ENCODE measurements at regions not wholly inside any gene's neighbourhood (a gene's known extent, or its start where the extent isn't known, plus 50 kb on each side); places are given as distances from the start of the nearest gene placed in this dataset.
"Not testable (repeated sequence)": the region's sequence is repeated elsewhere in the genome, so short reads cannot be mapped to it uniquely, and the experiment has no call there.

DNA sequence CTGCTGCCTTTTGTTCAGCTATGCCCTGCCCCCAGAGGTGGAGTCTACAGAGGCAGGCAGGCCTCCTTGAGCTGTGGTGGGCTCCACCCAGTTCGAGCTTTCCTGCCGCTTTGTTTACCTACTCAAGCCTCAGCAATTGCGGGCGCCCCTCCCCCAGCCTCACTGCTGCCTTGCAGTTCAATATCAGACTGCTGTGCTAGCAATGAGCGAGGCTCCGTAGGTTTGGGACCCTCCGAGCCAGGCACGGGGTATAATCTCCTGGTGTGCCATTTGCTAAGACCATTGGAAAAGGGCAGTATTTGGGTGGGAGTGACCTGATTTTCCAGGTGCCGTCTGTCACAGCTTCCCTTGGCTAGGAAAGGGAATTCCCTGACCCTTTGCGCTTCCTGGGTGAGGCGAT lies 51.9 kb downstream of the DIPK2A start:
- 94 to 96% methylated on average over 7 to 11 of the region's 11 CpGs for WGBS, 2 donors
- H3K27ac ChIP-seq; H3K4me1 ChIP-seq; H3K9me3 ChIP-seq; H3K4me3 ChIP-seq; intact Hi-C loops (cut with DNase I; ENCODE audit: low total_unique reads); DNase-seq; H3K36me3 ChIP-seq (ENCODE audit: low read depth, missing control alignments); H3K27me3 ChIP-seq: not testable (repeated sequence)

DNA sequence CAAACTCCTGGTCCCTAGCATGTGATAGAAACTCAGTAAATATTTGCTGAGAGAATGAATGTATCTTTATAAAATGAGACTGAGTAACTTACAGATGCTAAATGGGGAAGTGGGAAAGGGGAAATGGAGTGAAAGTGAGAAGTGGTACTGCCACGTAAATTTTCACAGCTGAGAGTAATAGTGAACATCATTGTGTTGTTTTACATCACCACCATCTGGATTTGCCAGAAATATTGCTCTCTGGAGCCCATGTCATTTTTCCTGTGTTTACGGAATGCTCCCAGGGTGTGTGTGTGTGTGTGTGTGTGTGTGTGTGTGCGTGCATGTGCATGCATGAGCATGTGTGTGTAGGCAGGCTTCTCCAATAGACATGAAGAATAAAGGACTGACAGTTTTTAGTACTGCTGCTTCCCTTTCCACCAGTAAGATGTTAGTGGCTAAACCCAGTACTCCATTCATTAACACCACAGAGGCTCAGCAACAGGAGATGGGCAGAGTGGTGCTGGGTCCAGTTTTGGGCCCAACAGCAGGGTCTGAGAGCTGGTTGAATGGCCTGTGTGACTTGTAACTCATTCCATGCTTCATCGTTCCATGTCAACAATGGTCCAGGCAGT lies 57.3 kb downstream of the DIPK2A start:
- no peak for TF ChIP-seq POLR2A (IDR thresholded peaks at IDR 0.05)
- TF ChIP-seq, protein P1, sequence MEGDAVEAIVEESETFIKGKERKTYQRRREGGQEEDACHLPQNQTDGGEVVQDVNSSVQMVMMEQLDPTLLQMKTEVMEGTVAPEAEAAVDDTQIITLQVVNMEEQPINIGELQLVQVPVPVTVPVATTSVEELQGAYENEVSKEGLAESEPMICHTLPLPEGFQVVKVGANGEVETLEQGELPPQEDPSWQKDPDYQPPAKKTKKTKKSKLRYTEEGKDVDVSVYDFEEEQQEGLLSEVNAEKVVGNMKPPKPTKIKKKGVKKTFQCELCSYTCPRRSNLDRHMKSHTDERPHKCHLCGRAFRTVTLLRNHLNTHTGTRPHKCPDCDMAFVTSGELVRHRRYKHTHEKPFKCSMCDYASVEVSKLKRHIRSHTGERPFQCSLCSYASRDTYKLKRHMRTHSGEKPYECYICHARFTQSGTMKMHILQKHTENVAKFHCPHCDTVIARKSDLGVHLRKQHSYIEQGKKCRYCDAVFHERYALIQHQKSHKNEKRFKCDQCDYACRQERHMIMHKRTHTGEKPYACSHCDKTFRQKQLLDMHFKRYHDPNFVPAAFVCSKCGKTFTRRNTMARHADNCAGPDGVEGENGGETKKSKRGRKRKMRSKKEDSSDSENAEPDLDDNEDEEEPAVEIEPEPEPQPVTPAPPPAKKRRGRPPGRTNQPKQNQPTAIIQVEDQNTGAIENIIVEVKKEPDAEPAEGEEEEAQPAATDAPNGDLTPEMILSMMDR (IDR thresholded peaks at IDR 0.05): no peak
- intact Hi-C loops (cut with DNase I; ENCODE audit: low total_unique reads): no loop called here
- Histone ChIP-seq H3K36me3 (ENCODE audit: low read depth, missing control alignments) (no peaks in the 10 kb centered on the region), H3K9me3 (no peaks in the 10 kb centered on the region), H3K4me1 (no peaks in the 10 kb centered on the region), H3K27ac (no peak overlapping the region), H3K27me3 (no peaks in the 10 kb centered on the region), H3K4me3 (no peak overlapping the region)
- no peak for DNase-seq
- WGBS, 2 donors: 88% methylated on average over 4 of the region's 4 CpGs

DNA sequence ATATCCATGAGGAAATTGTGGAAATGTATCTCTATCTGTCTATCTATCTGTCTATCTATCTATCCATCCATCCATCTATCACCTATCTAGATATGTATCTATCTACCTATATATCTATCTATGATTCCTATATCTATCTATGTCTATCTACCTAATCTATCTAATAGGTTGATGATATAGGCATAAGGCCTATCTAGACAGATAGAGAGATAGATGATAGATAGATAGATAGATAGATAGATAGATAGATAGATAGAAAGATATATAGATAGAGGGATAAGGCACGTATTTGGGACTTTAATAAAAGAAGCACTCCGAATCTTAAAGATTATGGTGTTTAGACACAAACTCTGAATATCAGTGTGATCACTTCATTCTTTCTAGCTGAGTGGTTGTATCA lies 58.1 kb downstream of the DIPK2A start:
- TF ChIP-seq, protein P1 (IDR thresholded peaks at IDR 0.05): no peak
- no peak for TF ChIP-seq POLR2A (IDR thresholded peaks at IDR 0.05)
- WGBS, 2 donors: 92 to 96% methylated on average over 2 of the region's 2 CpGs
- DNase-seq: no peak
- Histone ChIP-seq H3K36me3 (ENCODE audit: low read depth, missing control alignments) (no peaks in the 10 kb centered on the region), H3K27ac (no peak overlapping the region), H3K4me1 (no peaks in the 10 kb centered on the region), H3K4me3 (no peak overlapping the region), H3K9me3 (no peaks in the 10 kb centered on the region), H3K27me3 (no peaks in the 10 kb centered on the region)
- intact Hi-C loops (cut with DNase I; ENCODE audit: low total_unique reads): no loop called here

DNA sequence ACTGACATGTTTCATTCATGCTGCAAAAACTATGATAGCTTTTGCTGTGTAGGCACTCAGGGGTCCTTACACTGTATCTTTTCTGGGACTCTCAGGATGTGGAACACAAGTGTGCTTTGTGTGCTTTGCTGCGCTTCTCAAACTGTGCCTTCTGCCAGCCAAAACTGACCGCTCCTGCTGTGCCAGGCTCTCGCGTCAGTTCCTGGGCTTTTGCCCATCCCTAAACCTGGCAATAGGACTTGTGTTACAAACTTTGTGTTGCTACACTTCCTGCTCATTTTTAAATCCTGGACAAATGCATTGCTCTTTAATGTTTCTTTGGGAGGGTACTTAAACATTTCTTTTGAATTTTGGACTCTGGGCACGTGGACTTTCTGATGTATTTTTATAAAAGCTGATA lies 60.3 kb downstream of the DIPK2A start:
- Histone ChIP-seq H3K4me3 (no peak overlapping the region), H3K9me3 (no peaks in the 10 kb centered on the region), H3K4me1 (no peaks in the 10 kb centered on the region), H3K36me3 (ENCODE audit: low read depth, missing control alignments) (no peaks in the 10 kb centered on the region), H3K27me3 (no peaks in the 10 kb centered on the region), H3K27ac (no peak overlapping the region)
- TF ChIP-seq, protein P1 (IDR thresholded peaks at IDR 0.05): no peak
- TF ChIP-seq POLR2A (IDR thresholded peaks at IDR 0.05): no peak
- intact Hi-C loops (cut with DNase I; ENCODE audit: low total_unique reads): no loop called here
- DNase-seq: peak; percentile 84
- WGBS, 2 donors: 40 to 50% methylated on average over 5 of the region's 5 CpGs

DNA sequence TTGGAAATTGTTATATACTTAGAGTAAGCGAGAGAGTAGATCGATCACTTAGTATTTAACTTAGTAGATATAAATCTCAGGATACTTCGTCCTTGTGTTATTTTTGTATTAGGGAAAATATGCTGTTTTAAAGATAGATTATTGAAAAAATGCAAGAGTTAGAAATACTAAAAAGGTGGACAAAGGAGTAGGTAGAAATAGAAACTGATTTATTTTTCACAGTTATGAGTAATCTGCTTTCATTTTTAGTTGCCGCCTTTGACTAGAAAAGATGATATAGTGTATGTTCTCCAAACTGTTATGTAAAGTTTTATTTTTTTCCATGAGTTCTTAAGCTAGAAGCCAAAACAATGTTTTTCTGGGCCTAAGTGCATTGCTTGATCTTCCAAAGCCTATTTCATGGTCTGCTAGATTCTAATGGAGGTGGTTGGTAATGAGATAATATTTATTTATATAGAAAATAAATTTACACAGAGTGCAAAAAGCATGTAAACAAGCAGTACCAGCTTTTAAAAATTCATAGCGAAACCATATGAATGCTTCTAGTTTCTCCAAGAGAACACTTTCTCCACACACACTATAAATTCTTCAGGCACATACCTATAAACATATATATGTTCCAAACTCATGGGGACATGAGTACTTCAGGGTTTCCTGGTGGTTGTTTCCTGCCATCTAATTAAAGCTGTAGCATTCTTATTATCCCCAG lies 61.1 kb downstream of the DIPK2A start:
- WGBS, 2 donors: 69 to 76% methylated on average over 5 of the region's 5 CpGs
- Histone ChIP-seq H3K9me3 (no peaks in the 10 kb centered on the region), H3K36me3 (ENCODE audit: low read depth, missing control alignments) (no peaks in the 10 kb centered on the region), H3K4me3 (no peak overlapping the region), H3K27me3 (no peaks in the 10 kb centered on the region), H3K27ac (no peak overlapping the region), H3K4me1 (no peaks in the 10 kb centered on the region)
- DNase-seq: no peak
- TF ChIP-seq, protein P1 (IDR thresholded peaks at IDR 0.05): no peak
- TF ChIP-seq POLR2A (IDR thresholded peaks at IDR 0.05): no peak
- intact Hi-C loops (cut with DNase I; ENCODE audit: low total_unique reads): no loop called here
